HEK293 (cell line): ENCODE measurements at regions not wholly inside any gene's neighbourhood (a gene's known extent, or its start where the extent isn't known, plus 50 kb on each side); places are given as distances from the start of the nearest gene placed in this dataset.

ENCODE experiments used
- CTCF ChIA-PET: fragments of 350-600 bp; formaldehyde crosslinking; extraction: SDS; loops from one replicate; lab custom pipeline; 2021; ENCODE audit warnings: antibody characterized with exemption; lab: Yijun Ruan, JAX
- POLR2A ChIA-PET: fragments of 300-600 bp; formaldehyde crosslinking; extraction: SDS; loops from one replicate; lab custom pipeline; 2020; ENCODE audit warnings: antibody characterized with exemption, inconsistent platforms; lab: Yijun Ruan, JAX
- H3K27ac ChIP-seq: fragments of 200-500 bp; sonication (Bioruptor generic); 2 replicates; pipeline ENCODE4 v1.5.1; 2014; ENCODE audit warnings: low read depth, low read length, control low read depth, inconsistent platforms; ENCODE audit errors: extremely low read depth
- H3K36me3 ChIP-seq, 2 experiments: fragments of 200-500 bp in 1 of 2; sonication (Bioruptor generic) in 1 of 2; 1 replicate in 1 of 2; 2 replicates in 1 of 2; pipeline ENCODE4 v1.5.1; 2014 to 2017; ENCODE audit warnings: inconsistent platforms in 2 of 2, low read length in 2 of 2; ENCODE audit not compliant: control insufficient read depth in 2 of 2, insufficient read depth in 1 of 2
- H3K4me1 ChIP-seq: fragments of 200-500 bp; sonication (Bioruptor generic); 2 replicates; pipeline ENCODE4 v1.5.1; 2014; ENCODE audit warnings: mild to moderate bottlenecking, low read length, inconsistent platforms; ENCODE audit not compliant: control insufficient read depth, insufficient read depth
- H3K4me3 ChIP-seq: 2 replicates; pipeline ENCODE4 v1.5.1; 2011; ENCODE audit warnings: low read depth, mild to moderate bottlenecking, control low read depth, low read length, moderate library complexity
- H3K9me3 ChIP-seq: fragments of 200-500 bp; sonication (Bioruptor generic); 2 replicates; pipeline ENCODE4 v1.5.1; 2014; ENCODE audit warnings: low read depth, low read length, inconsistent platforms; ENCODE audit not compliant: control insufficient read depth, insufficient read depth
- GLI4 ChIP-seq: fragments of 450-650 bp; formaldehyde crosslinking; IDR thresholded peaks from 2 replicates; pipeline ENCODE4 v1.5.1; 2016; ENCODE audit warnings: missing biosample characterization, missing genetic modification characterization
- KLF1 ChIP-seq: fragments of 450-650 bp; formaldehyde crosslinking; IDR thresholded peaks from 2 replicates; pipeline ENCODE4 v1.5.1; 2016; ENCODE audit warnings: missing biosample characterization, missing genetic modification characterization
- KLF17 ChIP-seq: fragments of 450-650 bp; formaldehyde crosslinking; IDR thresholded peaks from 2 replicates; pipeline ENCODE4 v1.5.1; 2016; ENCODE audit warnings: missing biosample characterization, missing genetic modification characterization
- MYNN ChIP-seq: fragments of 450-650 bp; formaldehyde crosslinking; IDR thresholded peaks from 2 replicates; pipeline ENCODE4 v1.5.1; 2016; ENCODE audit warnings: missing biosample characterization, missing genetic modification characterization, borderline replicate concordance
- SP3 ChIP-seq: fragments of 450-650 bp; formaldehyde crosslinking; IDR thresholded peaks from 2 replicates; pipeline ENCODE4 v1.5.1; 2016; ENCODE audit warnings: missing biosample characterization, missing genetic modification characterization
- ZBTB48 ChIP-seq: fragments of 450-650 bp; formaldehyde crosslinking; IDR thresholded peaks from 2 replicates; pipeline ENCODE4 v1.5.1; 2016; ENCODE audit warnings: missing biosample characterization, missing genetic modification characterization
- ZBTB7A ChIP-seq: fragments of 450-650 bp; formaldehyde crosslinking; IDR thresholded peaks from 2 replicates; pipeline ENCODE4 v1.5.1; 2016; ENCODE audit warnings: low read depth, missing biosample characterization, missing genetic modification characterization
- ZNF311 ChIP-seq: fragments of 450-650 bp; formaldehyde crosslinking; IDR thresholded peaks from 2 replicates; pipeline ENCODE4 v1.5.1; 2017; ENCODE audit warnings: missing biosample characterization, missing genetic modification characterization, borderline replicate concordance
- ZNF324 ChIP-seq: fragments of 450-650 bp; formaldehyde crosslinking; IDR thresholded peaks from 2 replicates; pipeline ENCODE4 v1.5.1; 2016; ENCODE audit warnings: missing biosample characterization, missing genetic modification characterization
- ZNF335 ChIP-seq: fragments of 450-650 bp; formaldehyde crosslinking; conservative IDR thresholded peaks from 2 replicates; pipeline ENCODE4 v1.5.1; 2016; ENCODE audit warnings: missing biosample characterization, missing genetic modification characterization
- ZNF341 ChIP-seq: fragments of 450-650 bp; formaldehyde crosslinking; IDR thresholded peaks from 2 replicates; pipeline ENCODE4; 2016; ENCODE audit warnings: low read depth, missing biosample characterization, missing genetic modification characterization
- ZNF354C ChIP-seq: fragments of 450-650 bp; formaldehyde crosslinking; IDR thresholded peaks from 2 replicates; pipeline ENCODE4 v1.5.1; 2016; ENCODE audit warnings: missing biosample characterization, missing genetic modification characterization, low read depth, borderline replicate concordance
- ZNF37A ChIP-seq: fragments of 450-650 bp; IDR thresholded peaks from 2 replicates; pipeline ENCODE4 v1.5.1; 2018; ENCODE audit warnings: missing biosample characterization, missing genetic modification characterization
- ZNF48 ChIP-seq: fragments of 450-650 bp; formaldehyde crosslinking; IDR thresholded peaks from 2 replicates; pipeline ENCODE4 v1.5.1; 2016; ENCODE audit warnings: missing biosample characterization, missing genetic modification characterization
- ZNF529 ChIP-seq: fragments of 450-650 bp; formaldehyde crosslinking; IDR thresholded peaks from 2 replicates; pipeline ENCODE4 v1.5.1; 2017; ENCODE audit warnings: missing genetic modification characterization, missing biosample characterization; ENCODE audit not compliant: insufficient replicate concordance
- ZNF544 ChIP-seq: fragments of 450-650 bp; formaldehyde crosslinking; IDR thresholded peaks from 2 replicates; pipeline ENCODE4 v1.5.0; 2017; ENCODE audit warnings: missing biosample characterization, missing genetic modification characterization
- ZNF549 ChIP-seq: fragments of 450-650 bp; IDR thresholded peaks from 2 replicates; pipeline ENCODE4 v1.5.1; 2018; ENCODE audit warnings: missing biosample characterization, missing genetic modification characterization, mild to moderate bottlenecking, inconsistent platforms, moderate library complexity
- ZNF623 ChIP-seq: fragments of 450-650 bp; formaldehyde crosslinking; IDR thresholded peaks from 2 replicates; pipeline ENCODE4 v1.5.1; 2016; ENCODE audit warnings: missing biosample characterization, missing genetic modification characterization
- ZNF776 ChIP-seq: fragments of 450-650 bp; formaldehyde crosslinking; IDR thresholded peaks from 2 replicates; pipeline ENCODE4 v1.5.0; 2017; ENCODE audit warnings: missing biosample characterization, missing genetic modification characterization, borderline replicate concordance
- ZNF785 ChIP-seq: fragments of 450-650 bp; formaldehyde crosslinking; IDR thresholded peaks from 2 replicates; pipeline ENCODE4 v1.5.1; 2016; ENCODE audit warnings: missing biosample characterization, missing genetic modification characterization
- TF ChIP-seq, protein P1 (sequence below): fragments of 450-650 bp; formaldehyde crosslinking; IDR thresholded peaks from 2 replicates; pipeline ENCODE4 v1.5.1; 2017; ENCODE audit warnings: missing biosample characterization, missing genetic modification characterization
- TF ChIP-seq, protein P2 (sequence below): fragments of 450-650 bp; formaldehyde crosslinking; IDR thresholded peaks from 2 replicates; pipeline ENCODE4; 2016; ENCODE audit warnings: missing biosample characterization, missing genetic modification characterization
- TF ChIP-seq, protein P3 (sequence below): fragments of 450-650 bp; formaldehyde crosslinking; IDR thresholded peaks from 2 replicates; pipeline ENCODE4 v1.5.1; 2017; ENCODE audit warnings: missing biosample characterization, missing genetic modification characterization

GRCh38 chr3:18258492-18258891 is 166.6 kb downstream of the SATB1 start:
- POLR2A ChIA-PET: no interaction called here
- Histone ChIP-seq H3K27ac (no peak overlapping the region), H3K4me1 (no peaks in the 10 kb centered on the region), H3K36me3 (no peaks in the 10 kb centered on the region), H3K9me3 (no peaks in the 10 kb centered on the region), H3K4me3 (no peak overlapping the region)
- TF ChIP-seq ZNF529 (tag by site-specific recombination) (no peak), ZNF623 (tag by site-specific recombination) (no peak), GLI4 (tag by site-specific recombination) (no peak), ZNF48 (tag by site-specific recombination) (no peak), KLF1 (no peak), ZNF37A (tag by site-specific recombination) (no peak), ZNF549 (tag by site-specific recombination) (no peak), ZNF341 (tag by site-specific recombination) (no peak), KLF17 (tag by site-specific recombination) (no peak), ZNF785 (tag by site-specific recombination) (no peak), SP3 (tag by site-specific recombination) (no peak), ZNF544 (no peak), ZBTB7A (tag by site-specific recombination) (no peak), MYNN (tag by site-specific recombination) (no peak), ZNF335 (tag by site-specific recombination) (no peak)
- CTCF ChIA-PET: no interaction called here

- no peak overlapping the region for H3K4me3 ChIP-seq
- H3K27ac ChIP-seq: no peak overlapping the region
- ChIA-PET CTCF (no interaction called here), POLR2A (no interaction called here)
- H3K4me1 ChIP-seq: no peaks in the 10 kb centered on the region
- H3K9me3 ChIP-seq: no peaks in the 10 kb centered on the region
- no peaks in the 10 kb centered on the region for H3K36me3 ChIP-seq
- TF ChIP-seq ZBTB48: no peak
- TF ChIP-seq, protein P1, sequence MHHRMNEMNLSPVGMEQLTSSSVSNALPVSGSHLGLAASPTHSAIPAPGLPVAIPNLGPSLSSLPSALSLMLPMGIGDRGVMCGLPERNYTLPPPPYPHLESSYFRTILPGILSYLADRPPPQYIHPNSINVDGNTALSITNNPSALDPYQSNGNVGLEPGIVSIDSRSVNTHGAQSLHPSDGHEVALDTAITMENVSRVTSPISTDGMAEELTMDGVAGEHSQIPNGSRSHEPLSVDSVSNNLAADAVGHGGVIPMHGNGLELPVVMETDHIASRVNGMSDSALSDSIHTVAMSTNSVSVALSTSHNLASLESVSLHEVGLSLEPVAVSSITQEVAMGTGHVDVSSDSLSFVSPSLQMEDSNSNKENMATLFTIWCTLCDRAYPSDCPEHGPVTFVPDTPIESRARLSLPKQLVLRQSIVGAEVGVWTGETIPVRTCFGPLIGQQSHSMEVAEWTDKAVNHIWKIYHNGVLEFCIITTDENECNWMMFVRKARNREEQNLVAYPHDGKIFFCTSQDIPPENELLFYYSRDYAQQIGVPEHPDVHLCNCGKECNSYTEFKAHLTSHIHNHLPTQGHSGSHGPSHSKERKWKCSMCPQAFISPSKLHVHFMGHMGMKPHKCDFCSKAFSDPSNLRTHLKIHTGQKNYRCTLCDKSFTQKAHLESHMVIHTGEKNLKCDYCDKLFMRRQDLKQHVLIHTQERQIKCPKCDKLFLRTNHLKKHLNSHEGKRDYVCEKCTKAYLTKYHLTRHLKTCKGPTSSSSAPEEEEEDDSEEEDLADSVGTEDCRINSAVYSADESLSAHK (tag by site-specific recombination): no peak
- no peak for TF ChIP-seq ZNF354C (tag by site-specific recombination)
- no peak for TF ChIP-seq ZNF324 (tag by site-specific recombination)
- no peak for TF ChIP-seq ZNF311 (tag by site-specific recombination)
- TF ChIP-seq, protein P2, sequence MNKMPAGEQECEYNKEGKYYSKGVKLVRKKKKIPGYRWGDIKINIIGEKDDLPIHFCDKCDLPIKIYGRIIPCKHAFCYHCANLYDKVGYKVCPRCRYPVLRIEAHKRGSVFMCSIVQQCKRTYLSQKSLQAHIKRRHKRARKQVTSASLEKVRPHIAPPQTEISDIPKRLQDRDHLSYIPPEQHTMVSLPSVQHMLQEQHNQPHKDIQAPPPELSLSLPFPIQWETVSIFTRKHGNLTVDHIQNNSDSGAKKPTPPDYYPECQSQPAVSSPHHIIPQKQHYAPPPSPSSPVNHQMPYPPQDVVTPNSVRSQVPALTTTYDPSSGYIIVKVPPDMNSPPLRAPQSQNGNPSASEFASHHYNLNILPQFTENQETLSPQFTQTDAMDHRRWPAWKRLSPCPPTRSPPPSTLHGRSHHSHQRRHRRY (tag by site-specific recombination): no peak
- no peak for TF ChIP-seq ZNF776 (tag by site-specific recombination)
- TF ChIP-seq, protein P3, sequence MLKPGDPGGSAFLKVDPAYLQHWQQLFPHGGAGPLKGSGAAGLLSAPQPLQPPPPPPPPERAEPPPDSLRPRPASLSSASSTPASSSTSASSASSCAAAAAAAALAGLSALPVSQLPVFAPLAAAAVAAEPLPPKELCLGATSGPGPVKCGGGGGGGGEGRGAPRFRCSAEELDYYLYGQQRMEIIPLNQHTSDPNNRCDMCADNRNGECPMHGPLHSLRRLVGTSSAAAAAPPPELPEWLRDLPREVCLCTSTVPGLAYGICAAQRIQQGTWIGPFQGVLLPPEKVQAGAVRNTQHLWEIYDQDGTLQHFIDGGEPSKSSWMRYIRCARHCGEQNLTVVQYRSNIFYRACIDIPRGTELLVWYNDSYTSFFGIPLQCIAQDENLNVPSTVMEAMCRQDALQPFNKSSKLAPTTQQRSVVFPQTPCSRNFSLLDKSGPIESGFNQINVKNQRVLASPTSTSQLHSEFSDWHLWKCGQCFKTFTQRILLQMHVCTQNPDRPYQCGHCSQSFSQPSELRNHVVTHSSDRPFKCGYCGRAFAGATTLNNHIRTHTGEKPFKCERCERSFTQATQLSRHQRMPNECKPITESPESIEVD (tag by site-specific recombination): no peak
Measured at GRCh38 chr3:18252578-18252977, 172.6 kb downstream of the SATB1 start.
